ENCODE measurements at regions not wholly inside any gene's neighbourhood (a gene's known extent, or its start where the extent isn't known, plus 50 kb on each side); places are given as distances from the start of the nearest gene placed in this dataset.

GRCh38 chr18:68520406-68521075, 194.4 kb downstream of the TMX3 start:
- no peak for DNase-seq

- DNase-seq: no peak
Observed at GRCh38 chr18:68519336-68519735, 195.6 kb downstream of the TMX3 start.

GRCh38 chr18:68509902-68510301, 205.0 kb downstream of the TMX3 start:
- DNase-seq: no peak

DNA sequence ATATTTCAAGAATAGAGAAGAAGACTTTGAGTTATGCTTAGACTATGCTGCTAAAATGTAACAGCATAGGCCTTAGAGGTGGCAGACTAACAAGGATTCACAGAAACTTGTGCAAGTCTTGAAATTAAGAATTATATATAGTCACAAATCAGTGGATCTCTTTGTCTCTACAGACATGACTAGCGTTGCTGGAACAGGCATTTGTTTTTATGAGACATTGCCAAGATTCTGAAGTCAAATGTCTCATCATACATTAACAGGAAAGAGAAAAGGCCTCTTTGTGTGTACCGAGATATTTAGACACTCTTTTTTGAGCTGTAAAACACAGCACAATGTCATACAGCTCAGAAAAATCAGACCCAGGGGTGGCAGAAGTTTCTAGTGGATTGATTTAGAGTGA, 207.1 kb downstream of the TMX3 start:
- DNase-seq: no peak

- no peak for DNase-seq
Observed at GRCh38 chr18:68505178-68505574, 209.7 kb downstream of the TMX3 start.

GRCh38 chr18:68504441-68505177, 210.3 kb downstream of the TMX3 start:
- DNase-seq: no peak

DNA sequence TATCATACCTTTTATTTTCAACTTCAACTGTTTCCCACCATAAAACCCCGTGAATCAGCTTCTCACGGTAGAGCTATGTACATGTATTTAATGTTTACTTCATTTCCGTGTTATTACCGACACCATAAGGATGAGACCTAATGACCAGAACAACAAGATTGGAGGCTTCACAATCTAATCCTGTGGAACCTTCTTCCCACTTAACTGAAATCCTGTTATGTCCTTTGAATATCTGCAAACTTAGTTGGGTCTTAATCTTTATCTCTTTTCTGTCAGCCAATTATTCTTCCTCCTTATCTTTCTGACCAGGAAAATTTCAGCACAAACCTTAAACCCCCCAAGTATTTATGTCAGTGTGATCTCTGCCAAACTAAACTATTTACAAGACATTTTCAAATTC, 214.4 kb downstream of the TMX3 start:
- no peak for DNase-seq

- DNase-seq: no peak
Observed at GRCh38 chr18:68499141-68499540, 215.8 kb downstream of the TMX3 start.

DNA sequence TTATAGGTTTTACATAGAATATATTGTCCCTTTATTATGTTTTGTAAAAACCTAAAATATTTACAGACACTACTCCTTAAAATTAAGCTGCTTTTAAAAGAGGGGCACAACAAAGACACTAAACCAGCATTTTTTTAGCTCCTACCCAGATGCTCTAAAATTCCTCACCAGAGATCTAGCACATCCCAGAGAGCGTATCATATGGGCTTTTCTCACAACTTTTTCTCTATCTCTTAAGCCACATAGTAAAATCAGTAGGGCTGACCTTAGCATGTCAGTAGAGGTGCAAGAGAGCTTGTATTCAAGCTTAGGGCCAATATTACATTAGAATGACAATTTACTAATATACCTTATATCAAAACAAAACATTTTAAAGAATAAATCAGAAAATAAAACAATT, 216.3 kb downstream of the TMX3 start:
- no peak for DNase-seq

- DNase-seq: no peak
Observed at GRCh38 chr18:68498185-68498584, 216.7 kb downstream of the TMX3 start.

GRCh38 chr18:68494802-68495581, 219.9 kb downstream of the TMX3 start:
- peak; percentile 38 for DNase-seq

DNA sequence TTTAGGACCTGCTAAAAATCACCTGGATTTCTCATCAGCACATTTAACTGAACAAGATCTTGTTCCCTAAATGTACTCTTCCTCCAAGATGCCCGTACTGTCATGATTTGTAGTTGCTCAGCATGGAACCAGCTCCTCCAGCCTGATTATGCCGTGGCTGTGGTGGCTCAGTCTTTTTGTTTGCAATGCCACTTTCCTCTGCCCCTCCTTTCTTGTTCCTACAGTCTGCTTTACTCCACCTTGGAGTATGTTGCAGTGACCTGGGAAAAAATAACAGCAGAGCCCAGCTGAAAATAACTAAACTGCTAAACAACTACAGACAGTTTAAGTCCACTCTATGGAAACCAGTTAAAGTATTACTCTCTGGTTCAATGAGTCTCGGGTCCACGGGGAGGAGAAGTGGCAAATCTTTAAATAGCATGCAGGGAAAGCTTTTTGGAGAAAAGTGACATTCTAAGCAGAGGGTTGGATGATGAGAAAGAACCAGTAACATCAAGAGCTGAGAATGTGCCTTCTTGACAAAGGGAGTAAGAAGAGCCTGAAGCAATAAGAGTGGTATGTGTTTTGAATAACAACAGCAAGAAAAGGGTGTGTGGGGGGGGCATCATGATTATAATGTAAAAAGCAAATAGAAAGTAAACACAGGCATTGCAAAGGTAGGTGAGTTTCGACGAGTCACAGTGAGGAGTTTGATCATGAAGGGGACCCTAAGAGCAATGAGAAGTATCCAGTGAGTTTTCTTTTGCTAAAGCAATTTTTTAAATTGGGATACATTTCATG, 225.7 kb downstream of the TMX3 start:
- DNase-seq: no peak

DNA sequence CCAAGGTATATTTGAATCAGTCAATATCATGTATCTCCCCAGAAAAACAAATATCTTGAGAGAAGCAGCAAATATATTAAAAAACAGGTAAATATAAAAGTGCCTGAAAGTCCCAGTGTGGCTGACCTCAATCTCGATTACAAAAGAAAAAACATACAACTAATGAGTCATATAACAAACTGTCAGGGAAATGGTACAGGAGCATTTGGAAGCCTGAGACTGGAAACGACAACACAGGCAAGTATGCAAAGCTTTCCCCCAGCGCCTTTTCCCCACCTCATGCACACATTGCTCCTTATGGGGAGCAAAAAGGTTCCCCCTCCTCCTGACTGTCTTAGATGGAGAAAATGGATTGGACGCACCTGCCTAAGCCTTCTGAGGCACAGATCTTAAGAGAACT, 230.7 kb downstream of the TMX3 start:
- no peak for DNase-seq

GRCh38 chr18:68482815-68483214, 232.1 kb downstream of the TMX3 start:
- no peak for DNase-seq

- no peak for DNase-seq
Observed at GRCh38 chr18:68480196-68480595, 234.7 kb downstream of the TMX3 start.

DNA sequence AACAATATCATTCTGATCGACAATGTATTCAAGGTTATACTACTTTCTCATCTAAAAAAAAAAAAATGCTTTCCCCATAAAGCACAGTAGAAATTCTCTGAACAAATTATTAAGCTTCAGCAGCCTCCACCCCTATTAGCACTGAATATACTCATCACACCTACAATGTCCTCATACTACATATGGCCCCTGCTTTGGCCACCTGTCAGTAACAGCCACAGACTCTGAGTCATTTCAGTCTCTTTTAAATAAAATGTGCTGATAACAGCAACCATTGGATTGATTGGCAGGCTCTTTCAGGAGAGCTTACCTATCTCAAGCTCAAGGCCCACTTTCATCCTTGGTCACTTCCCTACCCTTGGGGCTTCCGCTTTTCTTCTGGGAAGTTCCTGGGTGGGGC, 236.7 kb downstream of the TMX3 start:
- DNase-seq: no peak

GRCh38 chr18:68475883-68476282, 239.0 kb downstream of the TMX3 start:
- no peak for DNase-seq

- no peak for DNase-seq
Observed at GRCh38 chr18:68472701-68473295, 242.1 kb downstream of the TMX3 start.

DNA sequence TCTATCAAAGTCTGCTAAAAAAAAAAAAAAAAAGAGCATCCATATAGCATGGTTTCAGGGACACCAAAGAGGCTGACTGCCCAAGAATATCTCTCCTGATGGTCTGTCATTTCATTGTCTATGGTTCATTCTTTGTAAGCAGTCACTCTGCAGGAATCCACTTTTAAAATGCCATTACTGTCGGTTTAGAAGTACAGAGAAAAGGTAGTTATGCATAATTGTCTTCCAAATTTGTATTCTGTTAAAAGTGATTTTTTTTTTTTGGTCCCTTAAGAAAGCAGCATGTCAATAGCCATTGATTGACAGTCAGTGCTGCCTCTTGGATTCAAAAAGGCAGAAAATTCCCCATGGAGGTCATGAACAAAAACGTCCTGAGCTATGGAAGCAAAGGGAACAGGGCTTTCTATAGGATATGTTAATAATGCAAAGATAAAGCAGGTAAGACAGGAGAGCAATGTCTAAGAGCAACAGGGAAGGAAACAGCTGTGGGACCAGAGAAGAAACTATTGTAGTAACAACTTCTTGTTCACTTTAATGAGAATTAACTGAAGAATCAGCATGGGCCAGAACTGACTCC, 245.8 kb downstream of the TMX3 start:
- DNase-seq: no peak

DNA sequence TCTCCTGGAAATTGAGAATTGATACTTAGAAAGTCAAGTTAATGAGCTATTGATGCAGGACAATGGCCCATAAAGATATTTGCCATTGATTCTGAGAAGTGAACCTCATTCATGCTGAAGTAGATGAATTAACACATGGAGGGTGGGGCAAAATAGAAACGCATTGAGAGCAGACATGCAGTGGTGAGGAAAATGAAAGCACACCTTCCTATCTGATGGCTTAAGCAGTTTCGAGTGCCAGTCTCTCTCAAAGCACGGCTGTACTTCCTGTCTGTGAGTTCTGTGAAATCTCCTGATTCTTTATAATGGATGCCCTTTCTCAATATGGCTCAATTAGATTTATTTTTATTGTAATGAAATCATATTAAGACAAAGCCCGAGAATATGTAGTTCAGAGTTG, 247.0 kb downstream of the TMX3 start:
- no peak for DNase-seq

DNA sequence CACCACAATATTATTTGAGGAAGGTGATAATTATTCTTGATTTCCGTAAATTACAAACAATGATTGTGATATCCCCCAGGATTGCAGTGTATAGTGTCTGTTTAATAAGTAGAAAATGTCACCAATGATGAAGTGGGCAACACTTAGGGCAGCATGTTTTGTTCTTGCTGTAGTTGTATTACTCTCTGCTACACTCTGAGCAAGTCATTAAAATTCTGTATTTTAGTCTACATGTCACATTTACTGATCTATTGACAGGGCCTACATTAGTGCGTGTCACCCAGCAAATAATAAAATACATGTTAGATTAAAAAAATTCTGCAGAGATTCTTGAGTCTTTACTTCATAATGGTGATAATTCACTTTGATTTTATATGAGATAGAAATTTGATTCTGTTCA, 247.6 kb downstream of the TMX3 start:
- DNase-seq: no peak

GRCh38 chr18:68466672-68467071, 248.2 kb downstream of the TMX3 start:
- no peak for DNase-seq

All from left hindlimb (tissue), 1 donor.